Fibroblast of skin of right quadriceps (primary cell): ENCODE measurements at regions not wholly inside any gene's neighbourhood (a gene's known extent, or its start where the extent isn't known, plus 50 kb on each side); places are given as distances from the start of the nearest gene placed in this dataset.

Experiments
- DNase-seq: peaks from one replicate; pipeline ENCODE4 v3.0.0-alpha.2; 2013

GRCh38 chr3:107307205-107307604, 70.0 kb upstream of the CCDC54 start:
- DNase-seq = no peak

GRCh38 chr3:107308716-107309115, 68.5 kb upstream of the CCDC54 start:
- no peak for DNase-seq

GRCh38 chr3:107309312-107309711, 67.9 kb upstream of the CCDC54 start:
- no peak for DNase-seq

DNA sequence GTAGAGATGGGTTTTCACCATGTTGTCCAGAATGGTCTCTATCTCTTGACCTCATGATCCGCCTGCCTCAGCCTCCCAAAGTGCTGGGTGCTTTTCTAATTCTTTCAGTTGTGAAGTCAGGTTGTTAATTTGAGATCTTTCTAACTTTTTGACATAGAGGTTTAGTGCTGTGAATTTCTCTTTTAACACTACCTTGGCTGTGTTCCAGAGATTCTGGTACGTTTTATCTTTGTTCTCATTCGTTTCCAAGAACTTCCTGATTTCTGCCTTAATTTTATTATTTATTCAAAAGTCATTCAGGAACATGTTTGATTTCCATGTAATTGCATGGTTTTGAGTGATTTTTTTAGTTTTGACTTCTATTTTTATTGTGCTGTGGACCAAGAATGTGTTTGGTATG, 63.5 kb upstream of the CCDC54 start:
- DNase-seq = no peak

DNA sequence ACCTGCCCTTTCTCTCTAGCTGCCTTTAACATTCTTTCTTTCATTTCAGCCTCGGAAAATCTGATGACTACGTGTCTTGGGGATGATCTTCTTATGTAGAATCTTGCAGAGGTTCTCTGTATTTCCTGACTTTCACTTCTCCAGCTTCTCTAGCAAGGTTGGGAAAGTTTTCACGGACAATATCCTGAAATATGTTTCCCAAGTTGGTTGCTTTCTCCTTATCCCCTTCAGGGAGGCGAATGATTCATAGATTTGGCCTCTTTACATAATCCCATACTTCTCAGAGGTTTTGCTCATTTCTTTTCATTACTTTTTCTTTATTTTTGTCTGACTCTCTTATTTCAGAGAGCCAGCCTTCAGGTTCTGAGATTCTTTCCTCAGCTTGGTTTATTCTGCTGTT, 62.1 kb upstream of the CCDC54 start:
- DNase-seq = peak; percentile 31

- DNase-seq = no peak
These were observed 53.5 kb upstream of the CCDC54 start for GRCh38 chr3:107323723-107324122.

DNA sequence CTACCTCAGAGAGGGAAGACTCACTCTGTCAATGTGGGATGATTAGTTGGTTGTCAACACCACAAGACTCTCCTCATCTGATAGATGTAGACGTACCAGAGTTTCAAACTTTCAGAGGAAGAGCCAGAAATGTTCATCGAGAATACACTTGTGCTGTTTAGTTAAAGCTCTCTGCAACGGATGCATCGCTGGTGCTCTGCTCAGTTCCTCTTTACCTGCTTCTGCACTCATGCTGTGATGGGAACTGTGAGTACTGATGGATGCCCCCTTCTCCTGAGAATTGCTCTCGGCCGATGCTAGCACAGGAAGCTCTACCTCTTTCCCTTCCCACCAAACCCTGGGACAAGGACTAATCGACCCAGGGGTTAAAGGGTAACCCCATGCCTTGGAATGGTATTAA, 51.8 kb upstream of the CCDC54 start:
- DNase-seq = no peak
